ENCODE measurements at regions not wholly inside any gene's neighbourhood (a gene's known extent, or its start where the extent isn't known, plus 50 kb on each side); places are given as distances from the start of the nearest gene placed in this dataset.

DNA sequence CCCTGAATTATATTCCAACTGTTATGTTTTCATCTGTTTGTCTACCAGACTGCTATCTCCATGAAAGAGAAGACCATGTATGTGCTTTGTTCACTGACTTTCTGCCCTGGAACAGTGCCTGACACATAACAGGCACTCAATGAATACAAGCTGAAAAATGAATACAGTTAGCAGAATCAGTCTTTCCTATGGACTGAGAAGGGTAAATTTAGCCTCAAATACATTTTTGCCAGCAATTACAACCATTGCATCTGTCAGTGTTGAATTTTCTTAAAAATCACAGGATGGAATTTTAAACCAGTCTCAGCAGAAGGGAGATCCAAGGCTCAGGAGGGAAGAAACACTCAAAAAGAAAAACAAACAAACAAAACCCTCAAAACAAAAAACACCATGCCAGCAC lies 1018.1 kb downstream of the XPNPEP1 start:
- DNase-seq: no peak
- H3K4me1 Mint-ChIP-seq: no peaks in the 10 kb centered on the region
- H3K27ac Mint-ChIP-seq: no peak overlapping the region
- H3K4me3 Mint-ChIP-seq: no peak overlapping the region
- no peaks in the 10 kb centered on the region for H3K27me3 Mint-ChIP-seq
- H3K36me3 Mint-ChIP-seq (ENCODE audit: low read depth): no peaks in the 10 kb centered on the region
- peaks cover 6% of the 10 kb centered on the region for H3K9me3 Mint-ChIP-seq
- ChIA-PET CTCF (no interaction called here), POLR2A (no interaction called here)

DNA sequence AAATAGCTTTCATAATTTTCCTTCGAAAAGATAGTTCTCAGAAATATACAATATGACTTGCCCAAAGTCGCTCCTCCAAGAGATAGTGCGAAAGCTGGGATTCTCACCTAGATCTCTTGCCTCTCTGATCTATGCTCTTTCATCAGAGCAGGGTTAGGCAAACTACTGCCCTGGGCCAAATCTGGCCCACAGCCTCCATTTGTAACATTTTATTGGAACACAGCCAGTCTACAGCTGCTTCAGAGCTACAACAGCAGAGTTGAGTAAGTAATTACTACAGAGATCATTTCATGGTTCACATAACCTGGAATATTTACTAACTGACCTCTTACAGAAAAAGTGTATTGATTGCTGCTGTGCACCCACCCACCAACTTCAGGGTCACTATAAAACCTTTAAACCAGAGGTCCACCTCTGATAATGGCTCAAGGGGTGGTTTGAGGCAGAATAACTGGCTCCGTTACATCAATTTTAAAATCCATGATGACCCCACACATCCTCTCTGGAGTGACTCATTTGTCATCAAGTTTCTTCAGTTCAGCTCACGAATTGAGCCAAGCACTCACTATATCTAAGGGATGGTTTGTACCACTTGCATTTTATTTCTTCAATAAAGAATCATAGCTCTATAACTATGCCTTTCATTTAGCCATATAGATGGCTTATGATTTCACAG lies 1019.0 kb downstream of the XPNPEP1 start:
- CTCF ChIA-PET: interaction anchor here (1.4 kb wide), 1 partner anchor 28 kb away, joined by 4 read pairs; no protein-coding TSS in a partner anchor
- Mint-ChIP-seq H3K4me3 (no peak overlapping the region), H3K27ac (no peak overlapping the region), H3K36me3 (ENCODE audit: low read depth) (no peaks in the 10 kb centered on the region), H3K9me3 (peaks cover 6% of the 10 kb centered on the region), H3K4me1 (no peaks in the 10 kb centered on the region), H3K27me3 (no peaks in the 10 kb centered on the region)
- POLR2A ChIA-PET: no interaction called here
- no peak for DNase-seq

DNA sequence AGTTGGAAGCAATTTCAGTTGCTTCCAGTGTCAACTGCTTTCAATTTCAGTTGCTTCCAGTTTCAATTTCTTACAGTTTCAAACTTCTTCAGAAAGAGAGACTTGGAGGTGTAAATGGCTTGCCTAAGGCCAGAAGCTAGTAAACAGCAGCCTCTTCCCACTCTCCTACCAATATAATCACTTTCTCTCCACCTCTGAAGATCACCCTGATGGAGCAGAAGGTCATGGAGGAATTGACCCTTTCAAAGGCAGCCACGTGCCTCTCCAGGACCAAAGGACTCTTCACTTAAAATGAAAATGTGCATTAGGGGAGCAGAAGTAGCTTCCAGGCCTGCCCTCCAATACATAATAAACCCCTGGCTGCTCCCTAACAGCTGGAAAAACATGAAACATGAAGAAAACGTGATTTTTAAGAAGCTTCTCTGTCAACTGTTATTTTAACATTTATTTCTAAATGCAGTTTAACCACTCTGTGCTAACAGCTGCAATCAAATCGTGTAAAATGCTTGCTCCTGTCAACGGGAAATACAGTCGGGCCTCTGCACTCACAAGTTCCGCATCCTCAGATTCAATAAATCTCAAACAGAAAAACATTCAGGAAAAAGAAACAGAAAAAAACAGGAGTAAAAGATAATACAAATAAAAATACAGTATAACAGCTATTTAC lies 1020.6 kb downstream of the XPNPEP1 start:
- Mint-ChIP-seq H3K4me3 (no peak overlapping the region), H3K27ac (no peak overlapping the region), H3K4me1 (no peaks in the 10 kb centered on the region), H3K27me3 (no peaks in the 10 kb centered on the region), H3K36me3 (ENCODE audit: low read depth) (no peaks in the 10 kb centered on the region), H3K9me3 (peaks cover 6% of the 10 kb centered on the region)
- ChIA-PET POLR2A (no interaction called here), CTCF (interaction anchor here (1.4 kb wide), 1 partner anchor 26 kb away, joined by 4 read pairs; no protein-coding TSS in a partner anchor)
- DNase-seq: no peak

- Mint-ChIP-seq H3K27me3 (no peaks in the 10 kb centered on the region), H3K9me3 (peaks cover 6% of the 10 kb centered on the region), H3K36me3 (ENCODE audit: low read depth) (no peaks in the 10 kb centered on the region), H3K27ac (no peak overlapping the region), H3K4me3 (no peak overlapping the region), H3K4me1 (no peaks in the 10 kb centered on the region)
- POLR2A ChIA-PET: no interaction called here
- no peak for DNase-seq
- CTCF ChIA-PET: no interaction called here
These were observed 1021.3 kb downstream of the XPNPEP1 start for GRCh38 chr10:108901781-108902618.

- H3K9me3 Mint-ChIP-seq: peaks cover 6% of the 10 kb centered on the region
These were observed 1023.6 kb downstream of the XPNPEP1 start for GRCh38 chr10:108899670-108900069.

GRCh38 chr10:108894402-108895301 lies 1028.7 kb downstream of the XPNPEP1 start:
- Mint-ChIP-seq H3K27me3 (no peaks in the 10 kb centered on the region), H3K36me3 (ENCODE audit: low read depth) (no peaks in the 10 kb centered on the region), H3K9me3 (peaks cover 5% of the 10 kb centered on the region), H3K27ac (no peak overlapping the region), H3K4me1 (no peaks in the 10 kb centered on the region), H3K4me3 (no peak overlapping the region)
- DNase-seq: no peak
- CTCF ChIA-PET: no interaction called here
- POLR2A ChIA-PET: no interaction called here

More at GRCh38 chr10:108899670-108900069, 1023.6 kb downstream of the XPNPEP1 start:
- Mint-ChIP-seq H3K4me3 (no peak overlapping the region), H3K27ac (no peak overlapping the region), H3K36me3 (ENCODE audit: low read depth) (no peaks in the 10 kb centered on the region), H3K4me1 (no peaks in the 10 kb centered on the region), H3K27me3 (no peaks in the 10 kb centered on the region)
- ChIA-PET POLR2A (no interaction called here), CTCF (no interaction called here)
- no peak for DNase-seq

- H3K4me3 Mint-ChIP-seq: no peak overlapping the region
These were observed 1046.2 kb downstream of the XPNPEP1 start for GRCh38 chr10:108877095-108877561.

GRCh38 chr10:108872854-108873253 lies 1050.5 kb downstream of the XPNPEP1 start:
- Mint-ChIP-seq H3K27ac (no peak overlapping the region), H3K27me3 (no peaks in the 10 kb centered on the region), H3K4me1 (no peaks in the 10 kb centered on the region), H3K4me3 (no peak overlapping the region), H3K36me3 (ENCODE audit: low read depth) (no peaks in the 10 kb centered on the region), H3K9me3 (no peaks in the 10 kb centered on the region)
- CTCF ChIA-PET: no interaction called here
- POLR2A ChIA-PET: no interaction called here
- no peak for DNase-seq

More at GRCh38 chr10:108877095-108877561, 1046.2 kb downstream of the XPNPEP1 start:
- Mint-ChIP-seq H3K36me3 (ENCODE audit: low read depth) (no peaks in the 10 kb centered on the region), H3K4me1 (no peaks in the 10 kb centered on the region), H3K9me3 (no peaks in the 10 kb centered on the region), H3K27ac (no peak overlapping the region), H3K27me3 (no peaks in the 10 kb centered on the region)
- DNase-seq: no peak
- ChIA-PET POLR2A (no interaction called here), CTCF (interaction anchor here (1.2 kb wide), 1 partner anchor 26 kb away, joined by 4 read pairs; no protein-coding TSS in a partner anchor)

DNA sequence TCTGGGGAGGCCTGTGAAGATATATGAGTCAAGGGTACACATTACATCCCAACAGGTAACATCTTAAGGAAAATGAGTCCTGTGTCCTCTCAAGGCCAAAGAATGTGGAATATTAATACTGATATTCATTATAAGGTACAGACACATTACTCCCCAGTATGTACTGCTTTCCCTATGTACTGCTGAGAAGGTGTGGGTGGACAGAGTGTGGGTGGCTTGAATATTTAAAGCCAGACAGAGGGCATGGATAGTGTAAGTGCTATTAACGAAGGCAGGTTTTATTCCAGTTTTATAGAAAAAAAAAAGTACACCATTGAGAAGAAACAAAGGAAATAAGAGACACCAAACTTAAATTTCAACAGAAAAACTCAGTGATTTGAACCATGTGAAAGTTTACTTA lies 1054.4 kb downstream of the XPNPEP1 start:
- no peak overlapping the region for H3K27ac Mint-ChIP-seq
- H3K9me3 Mint-ChIP-seq: no peaks in the 10 kb centered on the region
- POLR2A ChIA-PET: no interaction called here
- H3K36me3 Mint-ChIP-seq (ENCODE audit: low read depth): no peaks in the 10 kb centered on the region
- no peaks in the 10 kb centered on the region for H3K4me1 Mint-ChIP-seq
- CTCF ChIA-PET: no interaction called here
- DNase-seq: no peak
- H3K4me3 Mint-ChIP-seq: no peak overlapping the region
- H3K27me3 Mint-ChIP-seq: no peaks in the 10 kb centered on the region

DNA sequence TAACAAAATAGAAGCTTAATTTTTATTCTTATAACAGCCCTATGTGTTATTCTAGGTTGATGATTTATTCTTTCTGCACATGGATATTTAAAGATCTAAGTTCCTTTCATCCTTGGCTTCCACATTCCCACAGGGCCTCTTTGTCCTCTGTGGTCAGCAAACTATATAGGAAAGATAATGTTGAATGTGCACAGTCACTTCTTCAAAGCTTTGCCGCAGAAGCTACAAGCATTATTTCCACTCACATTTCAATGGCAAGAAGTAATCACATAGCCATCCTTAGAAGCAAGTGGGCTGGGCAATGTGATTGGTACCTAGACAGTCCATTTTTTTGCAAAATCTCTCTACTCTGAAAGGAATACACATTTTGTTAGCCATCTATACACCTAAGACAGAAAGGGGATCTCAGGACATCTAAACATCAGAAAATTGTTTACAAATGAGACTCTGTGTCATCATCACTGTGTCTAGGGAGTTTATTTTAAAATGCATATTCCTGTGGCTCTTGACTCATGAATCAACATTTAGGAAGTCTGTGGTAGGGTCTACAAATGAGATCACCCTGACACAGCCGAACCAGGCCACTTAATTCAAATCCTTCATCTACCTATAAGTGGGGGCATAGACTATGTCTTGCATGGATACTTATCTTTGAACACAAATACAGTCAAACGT lies 1060.5 kb downstream of the XPNPEP1 start:
- no peaks in the 10 kb centered on the region for H3K4me1 Mint-ChIP-seq
- H3K27me3 Mint-ChIP-seq: no peaks in the 10 kb centered on the region
- no peaks in the 10 kb centered on the region for H3K9me3 Mint-ChIP-seq
- ChIA-PET POLR2A (no interaction called here), CTCF (no interaction called here)
- H3K27ac Mint-ChIP-seq: no peak overlapping the region
- no peak overlapping the region for H3K4me3 Mint-ChIP-seq
- DNase-seq: no peak
- no peaks in the 10 kb centered on the region for H3K36me3 Mint-ChIP-seq (ENCODE audit: low read depth)

GRCh38 chr10:108861181-108861754 lies 1062.0 kb downstream of the XPNPEP1 start:
- Mint-ChIP-seq H3K27me3 (no peaks in the 10 kb centered on the region), H3K27ac (no peak overlapping the region), H3K9me3 (no peaks in the 10 kb centered on the region), H3K4me1 (no peaks in the 10 kb centered on the region), H3K4me3 (no peak overlapping the region), H3K36me3 (ENCODE audit: low read depth) (no peaks in the 10 kb centered on the region)
- CTCF ChIA-PET: no interaction called here
- no peak for DNase-seq
- POLR2A ChIA-PET: no interaction called here

- ChIA-PET POLR2A (no interaction called here), CTCF (no interaction called here)
- no peak for DNase-seq
- no peaks in the 10 kb centered on the region for H3K36me3 Mint-ChIP-seq (ENCODE audit: low read depth)
- H3K27me3 Mint-ChIP-seq: no peaks in the 10 kb centered on the region
- no peak overlapping the region for H3K27ac Mint-ChIP-seq
- no peaks in the 10 kb centered on the region for H3K4me1 Mint-ChIP-seq
- H3K9me3 Mint-ChIP-seq: no peaks in the 10 kb centered on the region
- H3K4me3 Mint-ChIP-seq: no peak overlapping the region
These were observed 1071.1 kb downstream of the XPNPEP1 start for GRCh38 chr10:108852211-108852610.

Data from activated CD4-positive, alpha-beta T cell treated with anti-CD3 and anti-CD28 coated beads, Interleukin-2, amount 10 ng/mL, durations not matched to agents 7 days and 5 days (primary cell).